Loucy (cell line): ENCODE measurements at regions not wholly inside any gene's neighbourhood (a gene's known extent, or its start where the extent isn't known, plus 50 kb on each side); places are given as distances from the start of the nearest gene placed in this dataset.

Experiments used
- H2AFZ ChIP-seq: fragments of 200-600 bp; sonication (generic); 2 replicates; pipeline ENCODE4 v1.6.0; 2016; ENCODE audit warnings: antibody characterized with exemption, mild to moderate bottlenecking, low read length, moderate library complexity
- H3F3A ChIP-seq: fragments of 200-600 bp; 2 replicates; pipeline ENCODE4 v1.6.0; 2016; ENCODE audit warnings: antibody characterized with exemption, low read depth, mild to moderate bottlenecking
- H3K27me3 ChIP-seq: fragments of 200-600 bp; sonication (generic); 2 replicates; pipeline ENCODE4 v1.6.1; 2014; ENCODE audit warnings: low read length, mild to moderate bottlenecking; ENCODE audit not compliant: insufficient read depth, poor library complexity, severe bottlenecking
- H3K36me3 ChIP-seq: fragments of 200-600 bp; sonication (generic); 2 replicates; pipeline ENCODE4 v1.6.1; 2016; ENCODE audit warnings: low read length; ENCODE audit not compliant: insufficient read depth
- H3K4me1 ChIP-seq: fragments of 200-600 bp; sonication (generic); 2 replicates; pipeline ENCODE4 v1.5.1; 2014; ENCODE audit warnings: low read length, mild to moderate bottlenecking; ENCODE audit not compliant: insufficient read depth, poor library complexity, severe bottlenecking
- H3K4me2 ChIP-seq: fragments of 200-600 bp; sonication (generic); 2 replicates; pipeline ENCODE4 v1.6.0; 2014; ENCODE audit warnings: antibody characterized with exemption, low read length, low read depth, mild to moderate bottlenecking; ENCODE audit not compliant: poor library complexity, severe bottlenecking
- H3K4me3 ChIP-seq: fragments of 200-600 bp; sonication (generic); 2 replicates; pipeline ENCODE4 v1.5.1; 2014; ENCODE audit warnings: low read length, mild to moderate bottlenecking, mixed read lengths; ENCODE audit not compliant: poor library complexity, severe bottlenecking
- H3K79me2 ChIP-seq: fragments of 200-600 bp; sonication (generic); 2 replicates; pipeline ENCODE4 v1.6.1; 2014; ENCODE audit warnings: low read length; ENCODE audit not compliant: insufficient read depth
- H3K9ac ChIP-seq: fragments of 200-600 bp; sonication (generic); 2 replicates; pipeline ENCODE4 v1.6.0; 2014; ENCODE audit warnings: mild to moderate bottlenecking, low read depth, low read length, moderate library complexity; ENCODE audit not compliant: poor library complexity, severe bottlenecking
- H3K9me2 ChIP-seq: fragments of 200-600 bp; sonication (generic); replicated peaks from 2 replicates; pipeline ENCODE4 v1.6.1; 2016; ENCODE audit warnings: low read depth, low read length, mixed read lengths
- H3K9me3 ChIP-seq: fragments of 200-600 bp; sonication (generic); 2 replicates; pipeline ENCODE4 v1.6.1; 2014; ENCODE audit warnings: mild to moderate bottlenecking, antibody characterized with exemption, low read length, low read depth; ENCODE audit not compliant: insufficient read depth
- H4K20me1 ChIP-seq: fragments of 200-600 bp; sonication (generic); 2 replicates; pipeline ENCODE4 v1.6.0; 2014; ENCODE audit warnings: antibody characterized with exemption, low read length, mild to moderate bottlenecking; ENCODE audit not compliant: insufficient read depth, poor library complexity, severe bottlenecking
- EZH2phosphoT487 ChIP-seq: fragments of 200-600 bp; IDR thresholded peaks from 2 replicates; pipeline ENCODE4 v1.6.1; 2018; ENCODE audit warnings: antibody characterized with exemption, mild to moderate bottlenecking, moderate library complexity, borderline replicate concordance
- TF ChIP-seq, protein P1 (sequence below): fragments of 200-600 bp; sonication (generic); conservative IDR thresholded peaks from 2 replicates; pipeline ENCODE4 v1.5.1; 2014; ENCODE audit warnings: mild to moderate bottlenecking, antibody characterized with exemption, low read length

- Histone ChIP-seq H3K4me1 (peaks cover 32% of the 10 kb centered on the region), H2AFZ (no peak overlapping the region), H3K4me3 (no peak overlapping the region), H3K27me3 (no peaks in the 10 kb centered on the region), H4K20me1 (no peaks in the 10 kb centered on the region), H3F3A (no peaks in the 10 kb centered on the region), H3K9ac (peak overlapping the region; percentile 17), H3K79me2 (no peaks in the 10 kb centered on the region), H3K36me3 (no peaks in the 10 kb centered on the region), H3K9me2 (no peaks in the 10 kb centered on the region), H3K9me3 (peaks cover 3% of the 10 kb centered on the region; the same call in 1 of the 2 replicates), H3K4me2 (peak overlapping the region; percentile 53)
- no peak for TF ChIP-seq EZH2phosphoT487
- TF ChIP-seq, protein P1, sequence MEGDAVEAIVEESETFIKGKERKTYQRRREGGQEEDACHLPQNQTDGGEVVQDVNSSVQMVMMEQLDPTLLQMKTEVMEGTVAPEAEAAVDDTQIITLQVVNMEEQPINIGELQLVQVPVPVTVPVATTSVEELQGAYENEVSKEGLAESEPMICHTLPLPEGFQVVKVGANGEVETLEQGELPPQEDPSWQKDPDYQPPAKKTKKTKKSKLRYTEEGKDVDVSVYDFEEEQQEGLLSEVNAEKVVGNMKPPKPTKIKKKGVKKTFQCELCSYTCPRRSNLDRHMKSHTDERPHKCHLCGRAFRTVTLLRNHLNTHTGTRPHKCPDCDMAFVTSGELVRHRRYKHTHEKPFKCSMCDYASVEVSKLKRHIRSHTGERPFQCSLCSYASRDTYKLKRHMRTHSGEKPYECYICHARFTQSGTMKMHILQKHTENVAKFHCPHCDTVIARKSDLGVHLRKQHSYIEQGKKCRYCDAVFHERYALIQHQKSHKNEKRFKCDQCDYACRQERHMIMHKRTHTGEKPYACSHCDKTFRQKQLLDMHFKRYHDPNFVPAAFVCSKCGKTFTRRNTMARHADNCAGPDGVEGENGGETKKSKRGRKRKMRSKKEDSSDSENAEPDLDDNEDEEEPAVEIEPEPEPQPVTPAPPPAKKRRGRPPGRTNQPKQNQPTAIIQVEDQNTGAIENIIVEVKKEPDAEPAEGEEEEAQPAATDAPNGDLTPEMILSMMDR, result no peak
Measured at GRCh38 chr1:74952786-74953185, 181.4 kb upstream of the LHX8 start.

DNA sequence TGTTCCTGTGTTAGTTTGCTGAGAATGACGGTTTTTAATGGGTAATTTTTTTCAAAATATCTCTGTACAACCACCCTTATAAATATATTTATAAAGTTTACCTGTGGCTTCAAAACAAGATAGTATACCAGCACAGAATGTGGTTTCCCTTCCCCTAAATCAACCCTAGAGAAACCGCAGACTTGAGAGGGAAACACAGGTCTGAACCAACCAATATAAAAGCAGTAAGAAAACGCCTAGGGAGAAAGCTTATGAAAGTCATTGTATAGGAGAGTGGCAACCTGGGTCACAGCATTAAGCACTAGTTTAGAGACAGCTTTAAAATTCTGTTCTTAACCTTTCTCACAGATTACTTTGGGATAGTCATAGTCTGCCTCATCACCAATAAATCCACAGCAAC lies 180.6 kb upstream of the LHX8 start:
- no peaks in the 10 kb centered on the region for H3K36me3 ChIP-seq
- peak overlapping the region; percentile 22; the same call in 1 of the 2 replicates for H2AFZ ChIP-seq
- no peaks in the 10 kb centered on the region for H4K20me1 ChIP-seq
- H3K9ac ChIP-seq, result peak overlapping the region; percentile 41
- peaks cover 32% of the 10 kb centered on the region for H3K4me1 ChIP-seq
- peak overlapping the region; percentile 53 for H3K4me2 ChIP-seq
- H3F3A ChIP-seq, result no peaks in the 10 kb centered on the region
- no peaks in the 10 kb centered on the region for H3K9me2 ChIP-seq
- TF ChIP-seq, protein P1, result no peak
- TF ChIP-seq EZH2phosphoT487, result no peak
- no peaks in the 10 kb centered on the region for H3K79me2 ChIP-seq
- H3K27me3 ChIP-seq, result no peaks in the 10 kb centered on the region
- peak overlapping the region; percentile 18 for H3K4me3 ChIP-seq
- peaks cover 3% of the 10 kb centered on the region; the same call in 1 of the 2 replicates for H3K9me3 ChIP-seq

GRCh38 chr1:74963120-74963519 lies 171.1 kb upstream of the LHX8 start:
- Histone ChIP-seq H3K79me2 (no peaks in the 10 kb centered on the region), H3K9ac (no peak overlapping the region), H4K20me1 (no peaks in the 10 kb centered on the region), H3K9me2 (no peaks in the 10 kb centered on the region), H3K4me3 (no peak overlapping the region), H3K4me2 (no peak overlapping the region), H3F3A (no peaks in the 10 kb centered on the region), H3K4me1 (peaks cover 7% of the 10 kb centered on the region), H2AFZ (no peak overlapping the region), H3K27me3 (no peaks in the 10 kb centered on the region), H3K9me3 (no peaks in the 10 kb centered on the region), H3K36me3 (no peaks in the 10 kb centered on the region)
- TF ChIP-seq, protein P1, result no peak
- TF ChIP-seq EZH2phosphoT487, result no peak
